ENCODE measurements at regions not wholly inside any gene's neighbourhood (a gene's known extent, or its start where the extent isn't known, plus 50 kb on each side); places are given as distances from the start of the nearest gene placed in this dataset.

DNA sequence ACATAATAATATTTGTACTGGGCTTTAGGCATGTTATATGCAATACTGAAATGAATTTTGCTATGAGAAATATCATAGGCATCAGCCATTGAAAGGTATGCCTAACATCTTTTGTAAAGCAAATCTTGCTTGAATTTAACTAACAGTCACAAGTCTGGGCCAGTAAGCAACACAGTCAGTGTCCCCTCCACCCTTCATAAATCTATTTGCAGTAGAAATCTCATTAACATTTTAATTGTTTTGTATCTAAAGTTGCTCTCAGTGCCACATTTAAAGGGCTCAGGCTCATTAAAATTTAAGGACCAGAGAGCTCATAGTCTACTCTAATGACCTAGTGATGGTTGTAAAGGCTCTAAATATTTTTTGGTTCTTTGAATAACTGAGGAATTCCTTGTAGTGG lies 167.2 kb upstream of the GOLIM4 start:
- intact Hi-C loops (cut with DNase I): no loop called here
- no peak for DNase-seq (ENCODE audit: low spot score)

DNA sequence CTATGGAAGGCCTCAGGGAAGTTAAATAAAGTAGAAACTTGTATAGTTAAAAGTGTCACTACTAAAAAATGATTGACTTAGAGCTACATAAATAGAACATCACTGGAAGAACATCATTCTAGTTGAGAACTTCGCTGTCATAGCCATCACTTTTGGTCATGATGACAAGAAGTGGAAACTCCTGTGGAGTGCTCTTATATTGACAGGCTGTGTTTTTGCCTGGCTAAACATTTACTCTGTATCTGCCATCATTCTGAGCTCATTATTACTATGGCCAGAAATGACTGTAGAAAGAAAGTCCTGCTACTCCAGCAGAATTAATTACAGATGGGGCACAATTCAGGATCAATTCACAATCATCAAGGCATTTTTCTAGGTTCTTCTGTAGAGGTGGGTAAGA lies 165.1 kb upstream of the GOLIM4 start:
- intact Hi-C loops (cut with DNase I): no loop called here
- DNase-seq (ENCODE audit: low spot score): no peak

DNA sequence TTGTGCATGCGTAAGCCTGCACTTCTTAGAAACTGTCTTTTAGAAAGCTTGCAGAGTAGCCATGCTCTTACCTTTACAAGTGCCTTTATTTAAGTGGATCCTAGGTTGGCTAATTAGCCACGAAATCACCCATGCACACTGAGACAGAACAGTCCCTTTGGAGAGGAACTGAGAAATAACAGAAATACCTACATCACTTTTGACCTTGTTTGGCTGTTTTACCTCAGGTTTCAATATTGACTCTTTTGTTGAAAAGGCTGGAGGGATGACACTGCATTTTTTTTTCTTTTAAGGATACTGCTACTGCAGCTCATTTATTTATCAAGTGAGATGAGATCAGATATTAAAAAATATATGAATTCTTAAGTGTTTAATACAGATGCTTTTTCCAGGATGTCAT lies 155.6 kb upstream of the GOLIM4 start:
- DNase-seq (ENCODE audit: low spot score): no peak
- intact Hi-C loops (cut with DNase I): no loop called here

DNA sequence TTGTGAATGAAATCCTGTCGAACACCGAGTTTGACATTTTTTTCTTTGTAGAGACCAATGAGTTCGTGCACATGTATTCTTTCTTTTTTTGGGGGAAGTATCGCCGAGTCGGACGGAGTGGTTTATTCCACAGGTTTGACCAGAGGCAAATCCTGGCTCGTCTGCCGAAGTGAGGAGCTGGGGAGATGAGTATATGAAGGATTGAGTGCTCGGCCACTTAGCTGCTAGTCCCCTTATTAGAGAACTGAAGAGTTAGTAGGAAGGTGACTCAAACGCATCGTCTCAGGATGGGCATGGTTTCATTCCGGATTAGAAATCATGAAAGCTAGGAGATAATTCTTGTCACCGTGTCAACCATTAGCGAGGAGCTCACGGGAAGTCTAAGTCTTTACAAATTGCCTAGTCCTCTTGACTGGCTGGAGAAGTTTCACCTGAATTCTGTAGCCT lies 154.7 kb upstream of the GOLIM4 start:
- intact Hi-C loops (cut with DNase I): no loop called here
- no peak for DNase-seq (ENCODE audit: low spot score)

DNA sequence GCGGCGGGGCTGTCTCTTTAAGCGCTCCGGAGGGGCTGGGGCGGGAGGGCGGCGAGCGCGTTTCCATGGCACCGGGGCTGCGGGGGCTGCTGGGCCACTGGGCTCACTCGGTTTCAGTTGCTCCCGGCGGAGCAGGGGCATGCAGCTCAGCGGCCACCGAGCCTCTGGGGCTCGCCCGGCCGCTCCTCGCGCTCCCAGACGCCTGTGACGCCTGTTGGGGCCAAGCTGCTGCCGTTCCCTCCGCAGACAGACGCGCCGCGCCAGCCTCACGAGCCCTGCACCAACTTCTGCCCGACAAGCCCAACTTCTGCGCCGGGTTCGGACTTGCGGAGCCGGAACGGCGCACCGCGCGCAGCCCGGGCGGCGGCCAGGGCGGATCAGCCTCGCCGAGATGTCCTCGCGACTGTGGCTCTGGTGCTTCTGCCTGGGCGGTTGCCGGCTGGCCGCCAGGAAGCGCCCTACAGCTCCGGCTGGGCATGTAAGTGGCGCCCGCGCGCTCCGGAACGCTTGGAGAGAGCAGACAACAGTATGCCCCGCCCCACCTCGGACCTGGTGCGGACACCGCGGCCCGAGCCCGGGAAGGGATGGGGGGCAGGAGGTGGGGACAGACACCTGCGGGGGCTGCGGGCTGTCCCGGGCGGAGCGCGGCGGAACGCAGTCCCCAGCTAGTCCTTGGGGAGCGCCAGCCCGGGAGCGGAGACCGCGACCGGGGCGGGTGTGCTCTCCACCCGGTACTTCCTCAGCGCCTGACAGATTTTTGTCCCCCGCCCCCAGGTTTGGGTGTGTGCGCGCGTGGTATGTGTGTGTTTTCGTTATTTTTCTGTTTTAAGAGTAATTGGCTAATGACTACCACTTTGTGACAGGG lies 154.1 kb upstream of the GOLIM4 start:
- intact Hi-C loops (cut with DNase I): no loop called here
- peak; percentile 93 for DNase-seq (ENCODE audit: low spot score)

DNA sequence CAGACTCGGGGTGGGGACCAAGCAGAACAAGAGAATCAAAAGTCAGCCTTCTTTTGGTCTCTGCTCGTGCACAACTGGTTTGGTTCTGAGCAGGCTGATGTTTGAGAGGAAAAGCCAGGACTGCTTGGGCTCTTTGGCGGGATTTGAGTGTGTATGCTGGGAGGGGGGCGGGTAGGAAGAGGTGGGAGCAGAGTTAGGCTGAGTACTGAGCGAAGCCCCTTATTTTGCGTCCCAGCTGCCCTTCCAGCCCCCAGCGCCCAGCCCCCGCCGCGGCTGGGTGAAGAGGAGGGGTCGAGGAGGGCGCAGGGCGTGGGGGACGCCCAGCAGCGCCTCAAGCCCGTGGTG lies 153.5 kb upstream of the GOLIM4 start:
- no peak for DNase-seq (ENCODE audit: low spot score)
- intact Hi-C loops (cut with DNase I): no loop called here

DNA sequence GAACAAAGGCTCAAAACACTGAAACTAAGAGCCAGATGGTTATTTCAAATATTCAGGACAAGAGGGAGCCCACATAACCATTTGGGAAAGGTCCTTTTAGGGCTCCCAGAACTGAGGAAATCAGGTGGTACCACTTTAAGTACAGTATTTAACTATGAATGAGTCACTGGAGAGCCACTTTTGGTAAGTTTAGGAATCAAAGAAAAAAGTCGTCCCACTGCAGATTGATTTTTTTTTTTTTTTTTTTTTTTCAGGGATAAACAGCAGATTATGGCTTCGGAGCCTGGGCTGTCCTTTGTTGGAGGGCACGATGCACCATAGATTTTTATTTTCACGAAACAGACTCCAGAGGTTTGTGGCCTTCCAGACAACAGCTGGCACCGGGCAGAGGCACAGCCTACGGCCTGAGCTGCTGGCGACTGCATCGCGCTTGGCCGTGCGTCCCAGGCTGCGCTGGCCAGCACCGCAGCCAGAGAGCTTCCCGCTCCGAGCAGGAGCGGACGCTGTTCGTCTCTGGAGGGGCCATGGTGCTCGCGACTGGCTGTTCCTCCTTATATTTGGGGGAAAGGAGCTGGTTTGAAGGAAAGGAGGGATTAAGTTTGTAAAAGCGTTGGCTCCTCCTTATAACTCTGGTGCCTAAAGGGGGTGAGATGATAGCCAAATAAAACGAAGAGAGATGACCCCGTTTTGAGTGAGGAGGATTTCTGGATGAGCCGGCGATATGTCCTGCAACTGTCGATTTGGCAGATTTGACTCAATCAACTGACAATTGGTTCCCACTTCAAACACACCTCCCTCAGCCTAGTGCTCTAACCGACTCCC lies 152.9 kb upstream of the GOLIM4 start:
- intact Hi-C loops (cut with DNase I): no loop called here
- no peak for DNase-seq (ENCODE audit: low spot score)

DNA sequence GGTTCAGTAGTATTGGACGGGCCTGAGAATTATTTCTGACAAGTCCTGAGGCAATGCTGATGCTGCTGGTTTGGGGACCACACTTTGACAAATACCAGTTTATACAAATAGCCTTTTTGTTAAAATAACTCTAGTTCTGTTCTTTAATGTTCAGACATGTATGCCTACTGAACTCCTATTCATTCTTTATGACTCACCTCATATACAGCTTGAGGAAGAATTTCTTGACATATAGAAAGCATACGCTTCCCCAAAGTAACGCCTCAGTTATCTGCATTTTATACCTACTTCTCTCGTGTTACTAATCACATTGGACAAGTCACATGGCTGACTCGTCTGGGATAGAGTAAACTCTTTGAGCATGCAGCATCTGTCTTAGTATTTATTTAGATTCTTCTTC lies 145.4 kb upstream of the GOLIM4 start:
- no peak for DNase-seq (ENCODE audit: low spot score)
- intact Hi-C loops (cut with DNase I): no loop called here

DNA sequence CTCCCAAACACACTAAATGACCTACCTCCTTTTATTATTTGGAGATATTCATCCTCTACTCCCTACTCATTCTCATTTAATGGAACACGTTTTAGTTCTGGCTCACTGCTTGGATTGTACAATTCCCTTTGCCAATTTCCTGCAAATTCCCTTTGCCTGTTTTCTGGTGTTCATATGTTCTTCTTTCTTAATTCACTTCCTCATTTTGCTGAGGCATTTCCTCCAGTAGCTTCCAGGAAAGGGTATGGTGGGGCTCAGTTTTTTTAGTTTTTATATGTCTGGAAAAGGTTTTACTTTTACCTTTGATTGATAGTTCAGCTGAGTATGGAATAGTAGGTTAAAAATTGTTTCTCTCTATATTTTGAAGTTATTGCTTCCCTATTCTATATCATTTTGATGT lies 143.6 kb upstream of the GOLIM4 start:
- DNase-seq (ENCODE audit: low spot score): no peak
- intact Hi-C loops (cut with DNase I): no loop called here

DNA sequence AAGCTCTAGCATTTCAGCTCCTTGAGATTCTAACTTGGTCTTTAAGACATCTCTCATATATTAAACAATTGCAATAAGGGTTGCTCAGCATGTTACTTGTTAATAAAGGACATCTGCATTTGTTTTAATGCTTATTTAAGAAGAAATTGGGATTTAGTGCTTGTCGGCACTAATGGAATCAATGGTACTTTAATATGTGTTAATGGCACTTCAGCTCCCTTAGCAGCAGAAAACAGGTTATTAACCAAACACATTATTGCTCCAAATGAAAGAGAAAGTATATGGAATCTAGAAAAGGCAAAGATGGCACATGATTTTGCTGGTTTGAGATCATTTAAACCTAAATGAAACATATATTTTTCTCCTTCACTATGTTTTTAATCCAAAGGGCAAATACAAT lies 137.3 kb upstream of the GOLIM4 start:
- intact Hi-C loops (cut with DNase I): no loop called here
- DNase-seq (ENCODE audit: low spot score): no peak

DNA sequence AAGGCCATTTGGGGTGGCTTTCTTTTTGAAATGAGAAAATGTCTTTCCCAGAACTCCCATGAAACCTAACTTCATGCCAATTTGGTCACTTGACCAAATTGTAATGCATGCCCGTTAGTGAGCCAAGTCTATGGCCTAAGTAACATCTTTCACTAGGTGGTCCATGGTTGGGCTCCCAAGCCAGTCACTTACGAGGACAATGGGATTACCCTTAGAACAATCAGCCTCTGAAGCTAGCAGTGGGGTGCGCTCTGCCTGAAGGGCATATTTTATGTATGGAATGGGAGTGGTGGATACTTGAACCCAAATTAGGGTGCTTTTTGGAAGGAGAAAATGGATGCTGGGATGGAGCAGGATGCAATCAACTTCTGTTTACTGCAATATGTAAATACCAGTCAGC lies 127.4 kb upstream of the GOLIM4 start:
- no peak for DNase-seq (ENCODE audit: low spot score)
- intact Hi-C loops (cut with DNase I): loop anchor here in 1 of 2 donors (10.0 kb wide), 1 partner anchor 882 kb away; no protein-coding TSS in a partner anchor

DNA sequence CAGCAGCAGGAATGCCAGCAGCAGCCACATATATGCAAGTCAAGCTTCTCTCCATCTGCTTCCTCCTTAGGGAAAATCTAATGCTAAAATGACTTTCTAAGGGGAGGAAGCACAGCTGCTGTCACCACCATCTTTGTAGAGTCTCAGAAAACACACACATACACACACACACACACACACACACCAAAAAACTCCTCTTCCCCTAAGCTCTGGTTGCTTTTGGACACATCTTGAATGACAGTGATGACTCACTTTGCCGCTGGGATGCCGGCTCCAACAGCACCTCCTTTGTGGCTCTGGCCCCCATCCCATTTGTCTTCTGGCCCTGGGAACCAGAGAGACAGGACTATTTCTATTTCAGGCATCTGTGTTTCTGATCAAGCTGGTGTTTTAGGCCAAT lies 124.8 kb upstream of the GOLIM4 start:
- no peak for DNase-seq (ENCODE audit: low spot score)
- intact Hi-C loops (cut with DNase I): loop anchor here in 1 of 2 donors (10.0 kb wide), 1 partner anchor 884 kb away; no protein-coding TSS in a partner anchor

DNA sequence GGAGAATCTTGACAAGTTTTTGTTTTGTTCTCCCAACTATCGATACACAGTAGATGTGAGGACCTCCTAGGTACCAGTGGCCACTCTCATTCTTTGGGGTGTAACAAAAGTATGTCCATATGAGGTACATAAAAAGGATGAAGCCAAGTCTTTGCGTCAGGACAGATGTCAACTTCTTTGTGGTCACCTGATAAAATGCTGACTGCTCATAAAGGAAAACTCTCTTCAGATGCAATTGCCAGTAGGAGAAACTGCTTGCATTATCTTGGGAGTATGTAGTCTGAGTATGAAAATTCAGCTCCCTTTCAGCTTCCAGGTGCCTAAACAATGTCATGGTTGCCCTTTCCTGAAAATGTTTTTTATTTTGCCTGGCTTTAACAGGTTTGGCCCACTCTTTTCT lies 123.8 kb upstream of the GOLIM4 start:
- intact Hi-C loops (cut with DNase I): loop anchor here in 1 of 2 donors (10.0 kb wide), 1 partner anchor 625 kb away; no protein-coding TSS in a partner anchor
- no peak for DNase-seq (ENCODE audit: low spot score)

DNA sequence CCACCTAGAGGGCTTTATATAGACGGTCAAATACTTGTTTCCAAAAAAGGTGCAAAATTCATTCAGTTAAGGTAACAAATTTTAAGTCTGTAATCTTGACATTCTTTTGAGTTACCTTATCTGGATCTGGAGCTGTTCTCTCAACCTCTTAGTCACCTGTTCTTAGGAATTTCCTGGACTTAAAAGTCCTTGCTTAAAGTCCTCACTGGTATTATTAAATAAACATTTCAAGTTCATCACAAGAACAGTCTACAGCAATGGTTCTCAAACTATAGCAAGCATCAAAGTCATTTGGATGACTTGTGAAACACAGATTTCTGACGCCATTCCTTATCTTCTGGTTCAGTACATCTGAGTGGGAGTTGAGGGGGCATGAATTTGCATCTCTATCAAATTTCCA lies 122.9 kb upstream of the GOLIM4 start:
- no peak for DNase-seq (ENCODE audit: low spot score)
- intact Hi-C loops (cut with DNase I): loop anchor here in 1 of 2 donors (10.0 kb wide), 1 partner anchor 626 kb away; no protein-coding TSS in a partner anchor

DNA sequence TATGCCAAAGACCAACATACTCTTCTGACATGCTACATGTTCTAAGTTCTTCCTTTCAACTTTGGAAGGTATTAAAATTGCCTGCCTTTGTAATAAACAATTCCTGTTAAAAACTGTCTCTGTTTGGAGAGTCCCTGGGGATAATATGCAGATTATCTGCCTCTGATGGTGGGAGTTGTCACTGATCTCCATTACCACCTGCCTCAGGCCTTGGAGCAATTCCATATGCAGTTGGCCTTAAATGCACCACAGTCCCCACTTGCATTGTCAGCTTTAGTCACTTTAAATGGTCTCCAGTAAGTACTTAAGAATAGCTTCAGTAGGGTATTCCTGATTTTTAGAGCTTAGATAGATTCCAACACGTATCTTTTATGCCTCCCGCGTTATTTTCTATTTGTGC lies 121.1 kb upstream of the GOLIM4 start:
- intact Hi-C loops (cut with DNase I): loop anchor here in 1 of 2 donors (10.0 kb wide), 1 partner anchor 628 kb away; no protein-coding TSS in a partner anchor
- no peak for DNase-seq (ENCODE audit: low spot score)

DNA sequence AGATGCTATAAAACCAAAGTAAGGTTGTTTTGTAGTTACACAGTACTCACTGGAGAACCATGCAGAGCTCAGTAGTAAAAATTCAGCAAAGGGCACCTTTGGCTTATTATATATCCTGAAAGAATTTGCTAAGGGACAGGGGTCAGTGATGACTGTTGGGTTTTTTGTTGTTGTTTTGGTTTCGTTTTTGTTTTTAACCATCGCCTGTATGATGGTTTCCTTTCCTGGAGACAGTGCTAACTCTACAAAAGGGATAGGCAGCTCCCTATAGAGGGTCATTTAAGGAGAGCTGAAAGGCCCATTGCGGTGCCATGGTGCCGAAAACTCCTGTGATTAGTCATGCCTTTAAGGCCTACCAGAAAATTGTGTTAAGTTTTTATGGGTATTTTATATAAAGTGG lies 118.2 kb upstream of the GOLIM4 start:
- no peak for DNase-seq (ENCODE audit: low spot score)
- intact Hi-C loops (cut with DNase I): loop anchor here (5.0 to 10.0 kb wide), 2 partner anchors 631 to 633 kb away; no protein-coding TSS in a partner anchor

DNA sequence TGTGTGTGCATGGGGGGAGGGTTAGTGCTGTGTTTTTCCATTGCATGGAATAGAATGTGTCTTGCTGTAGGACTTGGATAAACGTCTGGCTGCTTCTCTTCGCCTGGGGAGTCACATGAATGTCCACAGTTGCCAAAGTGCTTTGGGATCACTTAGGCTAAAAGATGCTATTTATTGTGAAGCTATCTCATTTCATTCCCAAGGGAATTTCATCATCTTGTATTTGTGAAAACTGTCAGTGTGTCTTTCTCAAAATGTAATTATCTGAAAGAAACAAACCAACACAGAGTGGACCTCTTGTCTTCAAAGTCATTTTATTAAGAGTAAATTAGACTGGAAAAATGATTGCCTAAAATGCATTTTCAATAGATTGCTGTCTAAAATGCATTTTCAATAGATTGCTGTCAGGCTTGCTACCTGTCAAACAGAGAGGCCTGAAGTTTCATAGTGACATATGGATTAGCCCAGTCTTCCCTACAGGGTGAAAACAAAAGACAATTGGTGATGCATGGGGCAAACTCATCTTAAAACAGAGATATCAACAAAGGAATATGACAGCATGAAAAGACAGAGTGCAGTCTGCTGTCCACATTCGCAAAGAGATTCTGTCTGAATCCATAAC lies 117.1 kb upstream of the GOLIM4 start:
- intact Hi-C loops (cut with DNase I): loop anchor here (5.0 to 10.0 kb wide), 2 partner anchors 632 to 635 kb away; no protein-coding TSS in a partner anchor
- no peak for DNase-seq (ENCODE audit: low spot score)

DNA sequence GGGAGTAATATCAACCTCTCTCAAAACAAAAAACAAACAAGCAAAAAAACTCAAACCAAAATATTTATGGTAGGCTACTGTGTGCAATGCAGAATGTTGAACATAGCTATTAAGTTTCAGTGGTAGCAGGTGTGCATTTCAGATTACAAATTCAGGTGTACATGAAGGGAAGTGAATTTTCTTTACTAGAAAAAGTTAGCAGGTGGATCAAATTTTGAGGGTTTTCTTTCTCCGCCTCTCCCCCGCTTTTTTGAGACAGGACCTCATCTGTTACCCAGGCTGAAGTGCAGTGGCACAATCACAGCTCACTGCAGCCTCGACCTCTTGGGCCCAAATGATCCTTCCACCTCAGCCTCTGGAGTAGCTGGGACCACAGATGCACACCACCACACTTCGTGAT lies 109.7 kb upstream of the GOLIM4 start:
- intact Hi-C loops (cut with DNase I): no loop called here
- DNase-seq (ENCODE audit: low spot score): no peak

DNA sequence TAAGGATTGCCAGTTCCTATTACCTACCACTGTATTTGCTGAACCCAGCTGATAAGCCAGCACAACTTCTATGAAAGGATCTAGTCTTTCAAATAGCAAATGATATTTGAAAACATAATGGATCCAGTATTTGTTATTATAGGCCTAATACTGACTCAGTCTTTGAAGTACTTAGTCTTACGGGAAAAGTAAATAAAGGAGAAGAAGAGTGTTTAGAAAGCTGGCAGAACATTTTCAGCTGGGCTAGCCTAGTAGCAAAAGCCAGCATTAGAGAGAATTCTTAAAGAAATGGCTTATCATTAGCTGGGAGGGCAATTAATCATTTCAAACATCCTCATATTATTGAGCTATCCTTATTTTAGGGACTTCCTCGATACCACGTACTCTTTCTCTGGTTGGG lies 101.4 kb upstream of the GOLIM4 start:
- intact Hi-C loops (cut with DNase I): no loop called here
- DNase-seq (ENCODE audit: low spot score): no peak

DNA sequence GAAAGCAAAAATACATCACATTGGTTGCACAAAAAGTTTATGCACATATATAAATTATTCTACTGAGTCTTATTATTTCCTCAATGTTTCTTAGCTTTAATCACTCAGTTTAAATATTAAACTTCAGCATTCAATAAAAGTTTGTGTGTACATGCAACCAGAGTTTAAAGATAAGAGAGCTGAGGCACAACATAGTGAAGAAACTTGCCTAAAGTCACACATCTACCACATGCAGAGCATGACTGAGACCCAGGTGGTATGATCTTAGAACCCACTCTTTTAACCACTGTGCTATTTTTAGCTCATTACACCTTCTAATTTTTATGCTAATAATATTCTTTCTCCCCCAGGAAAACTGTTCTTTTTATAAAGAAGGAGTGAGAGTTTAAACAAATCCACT lies 96.1 kb upstream of the GOLIM4 start:
- intact Hi-C loops (cut with DNase I): no loop called here
- no peak for DNase-seq (ENCODE audit: low spot score)
